GM10266 (cell line): ENCODE measurements at regions not wholly inside any gene's neighbourhood (a gene's known extent, or its start where the extent isn't known, plus 50 kb on each side); places are given as distances from the start of the nearest gene placed in this dataset.
"Not testable (repeated sequence)": the region's sequence is repeated elsewhere in the genome, so short reads cannot be mapped to it uniquely, and the experiment has no call there.

Experiments
- DNase-seq: peaks from one replicate; pipeline ENCODE4 v3.0.0; 2012; ENCODE audit errors: extremely low spot score
- CTCF ChIP-seq: IDR thresholded peaks from 2 replicates; pipeline ENCODE4 v1.5.1; 2012; ENCODE audit warnings: mild to moderate bottlenecking, low read depth; ENCODE audit not compliant: control insufficient read depth, insufficient read depth; ENCODE audit errors: missing control alignments

- no peak for DNase-seq
- TF ChIP-seq CTCF = no peak
Measured at GRCh38 chr15:77862651-77863104, 214.8 kb downstream of the TBC1D2B start.

GRCh38 chr15:77861997-77862635, 215.4 kb downstream of the TBC1D2B start:
- not testable (repeated sequence) for DNase-seq

GRCh38 chr15:77860071-77860691, 217.3 kb downstream of the TBC1D2B start:
- TF ChIP-seq CTCF = no peak
- no peak for DNase-seq

- no peak for DNase-seq
- TF ChIP-seq CTCF = no peak
Measured at GRCh38 chr15:77859491-77860060, 217.9 kb downstream of the TBC1D2B start.

GRCh38 chr15:77858792-77859490, 218.6 kb downstream of the TBC1D2B start:
- no peak for TF ChIP-seq CTCF
- no peak for DNase-seq

GRCh38 chr15:77857419-77857818, 220.1 kb downstream of the TBC1D2B start:
- TF ChIP-seq CTCF = no peak

GRCh38 chr15:77856705-77857346, 220.7 kb downstream of the TBC1D2B start:
- TF ChIP-seq CTCF = no peak
- no peak for DNase-seq

More at GRCh38 chr15:77857419-77857818, 220.1 kb downstream of the TBC1D2B start:
- no peak for DNase-seq
